Endodermal cell (in vitro differentiated cells): ENCODE measurements at regions not wholly inside any gene's neighbourhood (a gene's known extent, or its start where the extent isn't known, plus 50 kb on each side); places are given as distances from the start of the nearest gene placed in this dataset.

ENCODE experiments used
- DNase-seq: peaks from one replicate; pipeline ENCODE4 v3.0.0-alpha.2; 2017
- H3K27ac ChIP-seq: 2 replicates; pipeline ENCODE4 v1.5.1; 2013; ENCODE audit warnings: mild to moderate bottlenecking, low read depth, low read length, moderate library complexity
- H3K27me3 ChIP-seq: 2 replicates; pipeline ENCODE4 v1.6.1; 2013; ENCODE audit warnings: mild to moderate bottlenecking, low read length, moderate library complexity; ENCODE audit not compliant: insufficient read depth, control insufficient read depth, poor library complexity, severe bottlenecking
- H3K36me3 ChIP-seq: 2 replicates; pipeline ENCODE4 v1.7.0; 2013; ENCODE audit warnings: mild to moderate bottlenecking, low read length, moderate library complexity; ENCODE audit not compliant: control insufficient read depth, insufficient read depth
- H3K4me1 ChIP-seq: one replicate; pipeline ENCODE4 v1.7.0; 2013; ENCODE audit warnings: low read length; ENCODE audit not compliant: control insufficient read depth, insufficient read depth
- H3K4me3 ChIP-seq: 2 replicates; pipeline ENCODE4 v1.5.1; 2013; ENCODE audit warnings: mild to moderate bottlenecking, low read length, moderate library complexity
- H3K9ac ChIP-seq: 2 replicates; pipeline ENCODE4 v1.6.1; 2013; ENCODE audit warnings: mild to moderate bottlenecking, low read length, moderate library complexity; ENCODE audit not compliant: poor library complexity, severe bottlenecking; ENCODE audit errors: extremely low read depth
- H3K9me3 ChIP-seq: 2 replicates; pipeline ENCODE4 v1.6.1; 2013; ENCODE audit warnings: mild to moderate bottlenecking, low read length, moderate library complexity; ENCODE audit not compliant: control insufficient read depth
- H3K27ac Mint-ChIP-seq: 2 replicates; pipeline ENCODE4 v1.8.0; 2020; ENCODE audit warnings: mixed read lengths
- H3K27me3 Mint-ChIP-seq: 2 replicates; pipeline ENCODE4 v1.8.0; 2021; ENCODE audit warnings: mild to moderate bottlenecking, mixed read lengths; ENCODE audit not compliant: insufficient read depth
- H3K36me3 Mint-ChIP-seq: 2 replicates; pipeline ENCODE4 v1.8.0; 2020; ENCODE audit warnings: low read depth, mixed read lengths
- H3K4me1 Mint-ChIP-seq: 2 replicates; pipeline ENCODE4 v1.8.0; 2020; ENCODE audit warnings: mixed read lengths
- H3K4me3 Mint-ChIP-seq: 2 replicates; pipeline ENCODE4 v1.8.0; 2020; ENCODE audit warnings: mild to moderate bottlenecking, moderate library complexity, mixed read lengths
- H3K9me3 Mint-ChIP-seq: 2 replicates; pipeline ENCODE4 v1.8.0; 2020; ENCODE audit warnings: mild to moderate bottlenecking, mixed read lengths
- WGBS, 2 experiments: methylation state at CpG; one replicate each; pipeline versions ENCODE4 v1.1.5 to v1.1.7; 2013; ENCODE audit warnings: missing lambda C conversion rate in 2 of 2, mixed read lengths in 1 of 2; ENCODE audit not compliant: insufficient coverage in 1 of 2, insufficient read length in 1 of 2; 5-methylcytosine and 5-hydroxymethylcytosine counted together
- TF ChIP-seq, protein P1 (sequence below): fragments of 200-600 bp; sonication (generic); conservative IDR thresholded peaks from 2 replicates; pipeline ENCODE4 v1.5.0; 2021; ENCODE audit warnings: antibody characterized with exemption, mild to moderate bottlenecking

DNA sequence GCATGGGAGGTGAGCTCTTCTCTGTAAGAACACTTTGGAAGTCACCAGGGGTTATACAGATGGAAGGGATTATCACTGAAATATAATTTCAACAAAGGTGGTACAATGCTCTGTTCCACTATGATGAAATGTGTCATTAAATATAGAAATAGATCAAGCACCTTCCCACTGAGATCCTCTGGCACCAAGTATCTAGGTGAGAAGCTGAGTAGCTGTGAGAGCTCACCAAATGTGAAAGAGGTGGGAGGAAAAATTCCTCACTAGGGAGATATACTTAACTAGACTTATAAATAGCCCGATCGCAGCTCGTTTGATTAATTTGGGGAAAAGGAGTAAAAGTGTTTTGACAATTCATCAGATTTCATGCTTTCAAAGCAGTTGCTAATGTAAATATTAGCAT lies 247.6 kb downstream of the SMAD2 start:
- H3K4me1 Mint-ChIP-seq: no peaks in the 10 kb centered on the region
- WGBS, 2 experiments: 91% methylated on average over 3 of the region's 3 CpGs; no CpG with 5 or more reads in 1 of the 2 experiments
- Histone ChIP-seq H3K27ac (no peak overlapping the region), H3K4me1 (no peaks in the 10 kb centered on the region), H3K9ac (no peak overlapping the region), H3K27me3 (no peaks in the 10 kb centered on the region), H3K9me3 (no peaks in the 10 kb centered on the region), H3K36me3 (no peaks in the 10 kb centered on the region), H3K4me3 (no peak overlapping the region)
- no peaks in the 10 kb centered on the region for H3K9me3 Mint-ChIP-seq
- H3K27me3 Mint-ChIP-seq: no peaks in the 10 kb centered on the region
- no peak overlapping the region for H3K4me3 Mint-ChIP-seq
- no peak overlapping the region for H3K27ac Mint-ChIP-seq
- no peak for DNase-seq
- TF ChIP-seq, protein P1, sequence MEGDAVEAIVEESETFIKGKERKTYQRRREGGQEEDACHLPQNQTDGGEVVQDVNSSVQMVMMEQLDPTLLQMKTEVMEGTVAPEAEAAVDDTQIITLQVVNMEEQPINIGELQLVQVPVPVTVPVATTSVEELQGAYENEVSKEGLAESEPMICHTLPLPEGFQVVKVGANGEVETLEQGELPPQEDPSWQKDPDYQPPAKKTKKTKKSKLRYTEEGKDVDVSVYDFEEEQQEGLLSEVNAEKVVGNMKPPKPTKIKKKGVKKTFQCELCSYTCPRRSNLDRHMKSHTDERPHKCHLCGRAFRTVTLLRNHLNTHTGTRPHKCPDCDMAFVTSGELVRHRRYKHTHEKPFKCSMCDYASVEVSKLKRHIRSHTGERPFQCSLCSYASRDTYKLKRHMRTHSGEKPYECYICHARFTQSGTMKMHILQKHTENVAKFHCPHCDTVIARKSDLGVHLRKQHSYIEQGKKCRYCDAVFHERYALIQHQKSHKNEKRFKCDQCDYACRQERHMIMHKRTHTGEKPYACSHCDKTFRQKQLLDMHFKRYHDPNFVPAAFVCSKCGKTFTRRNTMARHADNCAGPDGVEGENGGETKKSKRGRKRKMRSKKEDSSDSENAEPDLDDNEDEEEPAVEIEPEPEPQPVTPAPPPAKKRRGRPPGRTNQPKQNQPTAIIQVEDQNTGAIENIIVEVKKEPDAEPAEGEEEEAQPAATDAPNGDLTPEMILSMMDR: no peak
- no peaks in the 10 kb centered on the region for H3K36me3 Mint-ChIP-seq

DNA sequence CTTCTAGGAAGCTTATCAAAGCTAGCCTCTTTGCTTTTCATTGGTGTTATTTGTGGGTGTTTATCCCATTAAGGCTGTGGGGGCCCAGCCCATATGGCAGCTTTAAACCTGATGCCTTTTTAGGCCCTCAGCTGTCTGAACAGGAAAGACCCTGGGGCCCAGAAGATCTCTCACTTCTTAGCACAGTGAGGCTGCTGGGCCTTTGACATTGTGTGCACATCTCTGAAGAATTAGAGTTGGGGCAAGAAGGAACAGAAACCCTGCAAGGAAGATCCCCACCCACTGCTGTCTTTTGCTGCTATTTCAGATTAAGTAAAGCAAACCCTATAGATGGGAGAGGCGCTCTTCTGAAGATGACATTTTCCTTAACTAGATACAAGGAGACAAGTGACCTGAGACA lies 250.0 kb downstream of the SMAD2 start:
- Mint-ChIP-seq H3K9me3 (no peaks in the 10 kb centered on the region), H3K4me3 (no peak overlapping the region), H3K27ac (no peak overlapping the region), H3K36me3 (no peaks in the 10 kb centered on the region), H3K4me1 (no peaks in the 10 kb centered on the region), H3K27me3 (no peaks in the 10 kb centered on the region)
- Histone ChIP-seq H3K4me3 (no peak overlapping the region), H3K27ac (no peak overlapping the region), H3K9me3 (no peaks in the 10 kb centered on the region), H3K36me3 (no peaks in the 10 kb centered on the region), H3K27me3 (no peaks in the 10 kb centered on the region), H3K4me1 (no peaks in the 10 kb centered on the region), H3K9ac (no peak overlapping the region)
- WGBS, 2 experiments: 95 to 100% methylated on average over 1 of the region's 1 CpG
- no peak for DNase-seq
- TF ChIP-seq, protein P1: no peak

GRCh38 chr18:47679864-47680263 lies 250.6 kb downstream of the SMAD2 start:
- H3K36me3 Mint-ChIP-seq: no peaks in the 10 kb centered on the region
- H3K4me3 ChIP-seq: no peak overlapping the region
- H3K9me3 ChIP-seq: no peaks in the 10 kb centered on the region
- no peaks in the 10 kb centered on the region for H3K4me1 ChIP-seq
- H3K9ac ChIP-seq: no peak overlapping the region
- 93% methylated on average over 1 of the region's 2 CpGs; no CpG with 5 or more reads in 1 of the 2 experiments for WGBS, 2 experiments
- H3K27ac Mint-ChIP-seq: no peak overlapping the region
- TF ChIP-seq, protein P1: no peak
- no peak overlapping the region for H3K27ac ChIP-seq
- H3K27me3 ChIP-seq: no peaks in the 10 kb centered on the region
- H3K4me3 Mint-ChIP-seq: no peak overlapping the region
- H3K4me1 Mint-ChIP-seq: no peaks in the 10 kb centered on the region
- H3K36me3 ChIP-seq: no peaks in the 10 kb centered on the region
- H3K9me3 Mint-ChIP-seq: no peaks in the 10 kb centered on the region
- H3K27me3 Mint-ChIP-seq: no peaks in the 10 kb centered on the region
- DNase-seq: no peak
